Liver (tissue), 8 donors: ENCODE measurements at regions not wholly inside any gene's neighbourhood (a gene's known extent, or its start where the extent isn't known, plus 50 kb on each side); places are given as distances from the start of the nearest gene placed in this dataset.

Source experiments
- DNase-seq: peaks from one replicate; pipeline ENCODE4 v3.0.0-alpha.2; 2017; ENCODE audit warnings: low spot score
- H3K27ac ChIP-seq, 2 donors: one replicate each; pipeline ENCODE4 v1.7.0; 2013; ENCODE audit warnings: inconsistent platforms in 2 of 2, low read length in 2 of 2, control low read depth in 1 of 2, low read depth in 1 of 2, mild to moderate bottlenecking in 1 of 2
- H3K27me3 ChIP-seq, 4 donors: one replicate each; pipeline versions ENCODE4 v1.6.1 to v1.7.0; 2013; ENCODE audit warnings: low read length in 3 of 4, inconsistent platforms in 1 of 4, mild to moderate bottlenecking in 1 of 4, moderate library complexity in 1 of 4; ENCODE audit not compliant: control insufficient read depth in 4 of 4, insufficient read depth in 4 of 4
- H3K36me3 ChIP-seq, 4 donors: one replicate each; pipeline versions ENCODE4 v1.6.1 to v1.7.0; 2013; ENCODE audit warnings: low read length in 3 of 4, mild to moderate bottlenecking in 3 of 4, low read depth in 1 of 4, moderate library complexity in 1 of 4; ENCODE audit not compliant: control insufficient read depth in 4 of 4, insufficient read depth in 3 of 4
- H3K4me1 ChIP-seq, 4 donors: one replicate each; pipeline versions ENCODE4 v1.6.1 to v1.7.0; 2013; ENCODE audit warnings: low read length in 3 of 4, mild to moderate bottlenecking in 3 of 4, moderate library complexity in 1 of 4; ENCODE audit not compliant: control insufficient read depth in 4 of 4, insufficient read depth in 4 of 4
- H3K4me3 ChIP-seq, 3 donors: one replicate each; pipeline versions ENCODE4 v1.6.1 to v1.7.0; 2013; ENCODE audit warnings: low read length in 3 of 3, control low read depth in 1 of 3, low read depth in 1 of 3, mild to moderate bottlenecking in 1 of 3
- H3K9ac ChIP-seq, 2 donors: one replicate each; pipeline ENCODE4 v1.7.0; 2013; ENCODE audit warnings: low read length in 2 of 2, mild to moderate bottlenecking in 2 of 2, moderate library complexity in 2 of 2, control low read depth in 1 of 2, low read depth in 1 of 2
- H3K9me3 ChIP-seq, 4 donors: one replicate each; pipeline versions ENCODE4 v1.6.1 to v1.7.0; 2013; ENCODE audit warnings: low read length in 3 of 4; ENCODE audit not compliant: control insufficient read depth in 4 of 4
- ATF3 ChIP-seq: IDR thresholded peaks from 2 replicates; pipeline ENCODE4 v1.6.1; 2016; ENCODE audit warnings: antibody characterized with exemption
- CTCF ChIP-seq: fragments of 150-350 bp; IDR thresholded peaks from 2 replicates; pipeline ENCODE4 v1.5.1; 2017; ENCODE audit warnings: improper control_type of control experiment, low read depth, low read length; ENCODE audit not compliant: missing input control
- EGR1 ChIP-seq, 2 donors: IDR thresholded peaks; 2 replicates each; pipeline ENCODE4 v1.6.1; 2016 to 2018; ENCODE audit warnings: antibody characterized with exemption in 2 of 2, low read depth in 2 of 2
- FOXA1 ChIP-seq: IDR thresholded peaks from 2 replicates; pipeline ENCODE4 v1.6.1; 2016; ENCODE audit warnings: antibody characterized with exemption
- FOXA2 ChIP-seq: IDR thresholded peaks from 2 replicates; pipeline ENCODE4 v1.6.1; 2016; ENCODE audit warnings: antibody characterized with exemption
- GABPA ChIP-seq, 2 donors: IDR thresholded peaks in 1 of 2; conservative IDR thresholded peaks in 1 of 2; 2 replicates each; pipeline ENCODE4 v1.6.1; 2016; ENCODE audit warnings: antibody characterized with exemption in 2 of 2, mild to moderate bottlenecking in 1 of 2, moderate library complexity in 1 of 2
- HNF4A ChIP-seq, 2 donors: conservative IDR thresholded peaks; 2 replicates each; pipeline ENCODE4 v1.6.1; 2016; ENCODE audit warnings: antibody characterized with exemption in 2 of 2, mild to moderate bottlenecking in 2 of 2
- HNF4G ChIP-seq: IDR thresholded peaks from 2 replicates; pipeline ENCODE4 v1.6.1; 2016; ENCODE audit warnings: antibody characterized with exemption
- JUND ChIP-seq, 2 donors: IDR thresholded peaks; 2 replicates each; pipeline ENCODE4 v1.6.1; 2016; ENCODE audit warnings: antibody characterized with exemption in 2 of 2
- MAX ChIP-seq: IDR thresholded peaks from 2 replicates; pipeline ENCODE4 v1.6.1; 2016; ENCODE audit warnings: antibody characterized with exemption
- NR2F2 ChIP-seq: IDR thresholded peaks from 2 replicates; pipeline ENCODE4 v1.6.1; 2016; ENCODE audit warnings: antibody characterized with exemption
- RAD21 ChIP-seq, 2 donors: IDR thresholded peaks; 2 replicates each; pipeline ENCODE4 v1.6.1; 2016; ENCODE audit warnings: antibody characterized with exemption in 2 of 2, mild to moderate bottlenecking in 2 of 2
- REST ChIP-seq: IDR thresholded peaks from 2 replicates; pipeline ENCODE4 v1.6.1; 2016; ENCODE audit warnings: antibody characterized with exemption, mild to moderate bottlenecking
- RXRA ChIP-seq, 2 donors: IDR thresholded peaks; 2 replicates each; pipeline ENCODE4 v1.6.1; 2017 to 2018; ENCODE audit warnings: antibody characterized with exemption in 2 of 2, mild to moderate bottlenecking in 1 of 2
- SP1 ChIP-seq: IDR thresholded peaks from 2 replicates; pipeline ENCODE4 v1.6.1; 2018; ENCODE audit warnings: antibody characterized with exemption, mild to moderate bottlenecking
- TAF1 ChIP-seq: conservative IDR thresholded peaks from 2 replicates; pipeline ENCODE4 v1.6.1; 2016; ENCODE audit warnings: antibody characterized with exemption, mild to moderate bottlenecking
- YY1 ChIP-seq: IDR thresholded peaks from 2 replicates; pipeline ENCODE4 v1.6.1; 2016; ENCODE audit warnings: antibody characterized with exemption, mild to moderate bottlenecking
- WGBS: extraction: QIAGEN DNeasy Blood & Tissue Kit; methylation state at CpG from one replicate; pipeline ENCODE4 v1.1.7; 2013; 5-methylcytosine and 5-hydroxymethylcytosine counted together
- donor health status: healthy.
- donor health status: healthy.
- donor health status: healthy.
- donor health status: healthy.
- donor health status: healthy.

- TF ChIP-seq SP1 (no peak), RAD21 (IDR thresholded peaks at IDR 0.05) (no peak), TAF1 (no peak), FOXA2 (no peak), JUND (IDR thresholded peaks at IDR 0.05) (no peak), EGR1 (IDR thresholded peaks at IDR 0.05; ENCODE audit: low read depth in 2 of 2) (no peak), NR2F2 (no peak), HNF4A (conservative IDR thresholded peaks at IDR 0.05) (no peak), GABPA (IDR thresholded peaks at IDR 0.05 in 1 of 2, conservative IDR thresholded peaks at IDR 0.05 in 1 of 2) (no peak), HNF4G (no peak), RXRA (IDR thresholded peaks at IDR 0.05) (no peak), MAX (no peak), FOXA1 (no peak), REST (no peak), CTCF (no peak), YY1 (no peak)
- Histone ChIP-seq H3K4me3 (no peak overlapping the region), H3K9me3 (no peaks in the 10 kb centered on the region), H3K27me3 (peaks cover 2 to 10% (median 3%) of the 10 kb centered on the region in 4 donors), H3K27ac (no peak overlapping the region), H3K4me1 (no peaks in the 10 kb centered on the region), H3K36me3 (no peaks in the 10 kb centered on the region), H3K9ac (no peak overlapping the region)
- 51% methylated on average over 12 of the region's 12 CpGs for WGBS
- DNase-seq = no peak
These were observed 230.2 kb downstream of the VRK1 start for GRCh38 chr14:97027256-97027999.

- H3K27me3 ChIP-seq = peaks cover 2 to 10% (median 3%) of the 10 kb centered on the region in 4 donors
- no peaks in the 10 kb centered on the region for H3K36me3 ChIP-seq
- 20% methylated on average over 1 of the region's 1 CpG for WGBS
These were observed 231.2 kb downstream of the VRK1 start for GRCh38 chr14:97028382-97028781.

More at GRCh38 chr14:97028382-97028781, 231.2 kb downstream of the VRK1 start:
- no peak overlapping the region for H3K27ac ChIP-seq
- no peak overlapping the region for H3K9ac ChIP-seq
- peaks cover 0 to 3% (median 1%) of the 10 kb centered on the region in 4 donors for H3K4me1 ChIP-seq
- TF ChIP-seq SP1 = no peak
- no peak for TF ChIP-seq FOXA2
- no peak for TF ChIP-seq TAF1
- no peak for TF ChIP-seq GABPA (IDR thresholded peaks at IDR 0.05 in 1 of 2, conservative IDR thresholded peaks at IDR 0.05 in 1 of 2)
- no peak for TF ChIP-seq ATF3
- no peak for TF ChIP-seq RXRA (IDR thresholded peaks at IDR 0.05)
- no peak overlapping the region for H3K4me3 ChIP-seq
- no peaks in the 10 kb centered on the region for H3K9me3 ChIP-seq
- no peak for DNase-seq
